ENCODE measurements at regions not wholly inside any gene's neighbourhood (a gene's known extent, or its start where the extent isn't known, plus 50 kb on each side); places are given as distances from the start of the nearest gene placed in this dataset.
"Not testable (repeated sequence)": the region's sequence is repeated elsewhere in the genome, so short reads cannot be mapped to it uniquely, and the experiment has no call there.

- DNase-seq = peak in 1 of 2 experiments; percentile 0
Measured at GRCh38 chrY:17579131-17579955, 300.7 kb downstream of the CDY2B start.

- not testable (repeated sequence) for DNase-seq
Measured at GRCh38 chrY:17563114-17563513, 316.9 kb downstream of the CDY2B start.
